HFF-Myc (cell line): ENCODE measurements at regions not wholly inside any gene's neighbourhood (a gene's known extent, or its start where the extent isn't known, plus 50 kb on each side); places are given as distances from the start of the nearest gene placed in this dataset.
A peak's percentile ranks its signal among the peaks of the same experiment; 100 is the strongest.

ENCODE experiments used
- DNase-seq: peaks from one replicate; pipeline ENCODE4 v3.0.0-alpha.2; 2011; ENCODE audit warnings: low read depth; ENCODE audit errors: extremely low read depth
- H3K4me3 ChIP-seq: replicated peaks from 2 replicates; pipeline ENCODE4 v1.5.1; 2011; ENCODE audit warnings: low read depth, mild to moderate bottlenecking, control low read depth, low read length
- TF ChIP-seq, protein P1 (sequence below): IDR thresholded peaks from 2 replicates; pipeline ENCODE4 v1.5.1; 2012; ENCODE audit warnings: mild to moderate bottlenecking, low read depth, low read length, control low read depth; ENCODE audit errors: missing control alignments

DNA sequence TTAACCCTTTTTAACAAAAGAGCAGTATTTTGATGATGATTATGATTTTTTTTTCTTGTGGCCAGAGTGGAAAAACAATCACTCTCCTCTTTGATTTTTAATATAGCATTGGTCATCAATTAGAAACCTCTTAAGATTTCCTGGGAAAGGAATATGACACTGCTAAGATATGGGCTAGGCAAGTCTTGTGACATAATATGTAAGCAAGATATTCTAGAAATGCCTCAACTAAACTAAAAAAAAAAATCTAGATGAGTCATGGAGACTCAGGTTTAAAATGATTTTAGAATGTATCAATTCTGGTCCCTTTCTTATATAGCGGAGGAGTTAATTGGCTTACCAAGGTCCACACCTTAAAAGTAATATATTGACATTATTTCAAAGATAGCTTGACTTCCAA lies 60.3 kb upstream of the JUN start:
- TF ChIP-seq, protein P1, sequence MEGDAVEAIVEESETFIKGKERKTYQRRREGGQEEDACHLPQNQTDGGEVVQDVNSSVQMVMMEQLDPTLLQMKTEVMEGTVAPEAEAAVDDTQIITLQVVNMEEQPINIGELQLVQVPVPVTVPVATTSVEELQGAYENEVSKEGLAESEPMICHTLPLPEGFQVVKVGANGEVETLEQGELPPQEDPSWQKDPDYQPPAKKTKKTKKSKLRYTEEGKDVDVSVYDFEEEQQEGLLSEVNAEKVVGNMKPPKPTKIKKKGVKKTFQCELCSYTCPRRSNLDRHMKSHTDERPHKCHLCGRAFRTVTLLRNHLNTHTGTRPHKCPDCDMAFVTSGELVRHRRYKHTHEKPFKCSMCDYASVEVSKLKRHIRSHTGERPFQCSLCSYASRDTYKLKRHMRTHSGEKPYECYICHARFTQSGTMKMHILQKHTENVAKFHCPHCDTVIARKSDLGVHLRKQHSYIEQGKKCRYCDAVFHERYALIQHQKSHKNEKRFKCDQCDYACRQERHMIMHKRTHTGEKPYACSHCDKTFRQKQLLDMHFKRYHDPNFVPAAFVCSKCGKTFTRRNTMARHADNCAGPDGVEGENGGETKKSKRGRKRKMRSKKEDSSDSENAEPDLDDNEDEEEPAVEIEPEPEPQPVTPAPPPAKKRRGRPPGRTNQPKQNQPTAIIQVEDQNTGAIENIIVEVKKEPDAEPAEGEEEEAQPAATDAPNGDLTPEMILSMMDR = no peak
- no peak for DNase-seq
- no peak overlapping the region for H3K4me3 ChIP-seq

DNA sequence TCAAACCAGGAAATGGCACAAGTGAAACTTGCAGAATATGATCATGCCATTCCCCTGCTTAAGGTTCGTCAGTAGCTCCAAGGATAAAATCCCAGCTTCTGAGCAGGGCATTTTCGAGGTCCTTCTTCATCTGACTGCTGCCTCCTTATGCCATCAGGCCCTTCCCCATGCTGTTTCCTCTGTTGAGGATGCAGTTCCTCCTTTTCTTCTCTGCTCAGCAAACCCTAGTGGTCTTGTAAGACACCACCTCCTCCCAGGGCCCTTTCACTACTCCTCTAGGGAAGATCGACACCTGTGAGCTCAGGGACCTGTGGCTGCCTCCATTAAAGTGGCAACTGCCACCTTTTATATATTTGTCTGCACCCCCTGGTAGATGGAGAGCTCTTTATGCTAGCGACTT lies 62.1 kb upstream of the JUN start:
- no peak overlapping the region for H3K4me3 ChIP-seq
- DNase-seq = no peak
- TF ChIP-seq, protein P1 = no peak

DNA sequence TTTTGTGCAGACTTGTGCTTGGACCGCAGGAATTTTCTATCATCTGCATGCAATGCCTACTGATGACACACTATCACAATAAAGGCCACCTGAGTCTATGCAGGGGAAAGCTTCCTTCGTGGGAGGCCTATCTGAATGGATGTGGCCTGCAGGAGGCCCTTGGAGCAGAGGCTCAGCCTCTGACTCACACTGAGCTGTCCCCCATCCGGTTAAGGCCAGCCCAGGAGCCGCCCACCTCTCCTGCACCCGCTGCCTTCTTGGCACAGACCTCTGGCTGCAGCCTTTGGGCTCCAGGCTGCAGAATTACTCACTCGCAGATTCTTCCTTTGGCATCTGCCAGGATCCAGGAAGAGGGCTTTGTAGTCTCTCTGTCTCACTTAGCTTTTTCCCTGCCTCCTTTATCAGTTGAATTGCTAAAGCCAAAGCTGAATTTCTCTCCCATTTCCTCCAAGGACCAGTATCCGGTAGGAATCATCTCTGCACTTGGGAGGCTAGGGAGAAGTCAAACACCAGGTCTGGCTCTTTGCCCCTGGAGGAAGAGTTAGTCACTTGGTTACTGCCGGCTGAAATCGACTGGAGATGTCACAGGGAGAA lies 65.1 kb upstream of the JUN start:
- peak; percentile 87 for DNase-seq
- no peak overlapping the region for H3K4me3 ChIP-seq
- TF ChIP-seq, protein P1 = no peak

DNA sequence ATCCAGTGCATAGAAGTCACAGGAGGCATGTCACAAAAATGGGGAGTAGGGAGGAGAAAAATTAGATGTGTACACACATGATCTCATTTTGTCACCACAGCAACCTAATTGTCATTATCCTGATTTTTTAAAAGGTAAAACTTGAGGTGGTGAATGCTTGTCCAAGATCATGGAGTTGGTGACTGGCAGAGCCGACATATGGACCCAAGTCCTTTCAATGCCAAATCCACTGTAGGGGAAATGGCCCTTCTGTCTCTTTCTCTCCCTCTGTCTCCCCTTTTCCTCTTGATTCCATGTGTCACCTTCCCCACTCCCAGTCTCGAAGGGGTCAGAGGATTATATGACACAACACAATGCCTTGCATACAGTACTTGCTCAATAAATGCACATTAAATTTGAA lies 65.7 kb upstream of the JUN start:
- TF ChIP-seq, protein P1 = no peak
- no peak overlapping the region for H3K4me3 ChIP-seq
- DNase-seq = no peak

DNA sequence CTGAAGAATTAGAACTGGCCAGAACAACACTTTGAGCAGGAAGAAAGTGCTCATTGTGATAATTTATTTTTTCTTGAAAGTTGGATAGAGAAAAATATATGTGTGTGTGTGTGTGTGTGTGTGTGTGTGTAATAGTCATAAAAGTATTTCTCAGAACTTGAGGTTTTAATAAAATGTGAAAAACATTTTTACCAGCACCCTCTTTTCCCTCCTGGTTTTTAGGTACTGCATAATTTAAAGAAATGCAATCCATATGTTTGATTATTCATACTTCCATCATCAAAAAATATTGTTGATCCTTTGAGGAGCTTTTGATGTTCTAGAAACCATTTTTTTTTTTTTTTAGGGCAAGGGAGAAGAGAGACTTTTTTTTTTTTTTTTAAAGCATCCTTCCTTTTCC lies 66.8 kb upstream of the JUN start:
- TF ChIP-seq, protein P1 = no peak
- no peak for DNase-seq
- H3K4me3 ChIP-seq = no peak overlapping the region

DNA sequence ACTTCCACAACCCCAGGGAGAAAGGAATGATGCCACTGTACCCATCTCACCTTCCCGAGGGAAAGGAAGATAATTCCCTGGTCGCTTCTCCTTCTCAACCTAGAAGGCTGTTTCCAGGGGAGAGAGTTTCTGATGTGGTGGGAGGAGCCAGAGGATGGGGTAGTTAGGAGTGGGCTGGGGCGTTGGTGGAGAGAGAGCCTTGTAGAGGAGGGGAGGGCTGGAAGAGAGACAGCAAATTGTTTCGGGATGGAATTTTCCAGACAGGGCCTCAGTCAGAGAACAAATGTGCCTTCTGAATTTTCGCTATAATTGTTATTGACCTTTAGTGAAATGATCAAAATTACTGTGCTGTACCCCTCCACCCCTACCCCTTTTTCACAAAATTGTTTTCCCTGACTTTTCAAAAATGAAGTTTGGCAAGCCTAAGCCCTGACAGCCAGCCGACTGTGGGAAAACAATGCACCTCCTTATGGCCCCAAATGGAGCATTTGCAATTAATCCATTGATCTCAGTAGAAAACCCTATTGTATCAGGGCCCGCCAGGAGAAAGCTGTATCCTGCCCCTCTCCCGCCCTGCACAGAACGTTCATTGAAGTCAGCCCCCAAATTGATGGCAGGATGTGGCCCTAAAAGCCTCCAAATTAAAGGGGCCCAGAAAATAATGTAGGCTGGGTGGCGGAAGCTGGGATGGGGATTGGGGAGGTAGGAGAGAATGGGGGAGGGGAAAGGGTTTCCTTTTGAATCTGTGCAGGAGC lies 69.1 kb upstream of the JUN start:
- no peak overlapping the region for H3K4me3 ChIP-seq
- TF ChIP-seq, protein P1 = no peak
- no peak for DNase-seq
